Panc1 (cell line): ENCODE measurements at regions not wholly inside any gene's neighbourhood (a gene's known extent, or its start where the extent isn't known, plus 50 kb on each side); places are given as distances from the start of the nearest gene placed in this dataset.

Experiments
- ATAC-seq: fragments of 200-7000 bp; cut with Tn5 transposase; 2 replicates; pipeline ENCODE4 v1.9.1; 2020; ENCODE audit warnings: mild to moderate bottlenecking, moderate library complexity
- BruUV-seq: library from RNA; stranded (reverse); fragments of 400-500 nt; replicated peaks from 2 replicates; lab custom pipeline; 2021; lab: Mats Ljungman, UMichigan
- CTCF ChIA-PET: fragments of 300-600 bp; sonication (Branson Sonifier 250); formaldehyde crosslinking; loops from one replicate; lab custom pipeline; 2022; ENCODE audit warnings: antibody characterized with exemption; lab: Charles Lee
- POLR2A ChIA-PET: fragments of 300-600 bp; sonication (Branson Sonifier 250); formaldehyde crosslinking; loops from one replicate; lab custom pipeline; 2022; ENCODE audit warnings: antibody characterized with exemption; lab: Charles Lee
- DNase-seq: peaks from one replicate; pipeline ENCODE4 v3.0.0-alpha.2; 2010; ENCODE audit warnings: low read depth, low spot score
- H3K27ac ChIP-seq: 2 replicates; pipeline ENCODE4 v1.5.1; 2011; ENCODE audit warnings: mild to moderate bottlenecking, low read length, inconsistent platforms
- H3K27me3 ChIP-seq: fragments of 200-500 bp; sonication (Bioruptor generic); 2 replicates; pipeline ENCODE4 v1.6.0; 2014; ENCODE audit warnings: low read length, inconsistent platforms; ENCODE audit not compliant: control insufficient read depth, insufficient read depth
- H3K36me3 ChIP-seq: fragments of 200-500 bp; sonication (Bioruptor generic); 2 replicates; pipeline ENCODE4 v1.5.1; 2014; ENCODE audit warnings: inconsistent platforms, mild to moderate bottlenecking, low read length, moderate library complexity; ENCODE audit not compliant: control insufficient read depth, insufficient read depth
- H3K4me1 ChIP-seq: 2 replicates; pipeline ENCODE4 v1.5.1; 2011; ENCODE audit warnings: inconsistent platforms, mild to moderate bottlenecking, low read length, moderate library complexity; ENCODE audit not compliant: control insufficient read depth, insufficient read depth
- H3K4me3 ChIP-seq, 2 experiments: 2 replicates each; pipeline ENCODE4 v1.5.1; 2011 to 2012; ENCODE audit warnings: low read depth in 2 of 2, low read length in 2 of 2, mild to moderate bottlenecking in 2 of 2, inconsistent platforms in 1 of 2, moderate library complexity in 1 of 2
- H3K9me3 ChIP-seq: fragments of 200-500 bp; sonication (Bioruptor generic); 2 replicates; pipeline ENCODE4 v1.5.1; 2014; ENCODE audit warnings: low read depth, mild to moderate bottlenecking, inconsistent platforms, low read length, moderate library complexity; ENCODE audit not compliant: control insufficient read depth, insufficient read depth
- POLR2AphosphoS5 ChIP-seq: IDR thresholded peaks from 2 replicates; pipeline ENCODE4 v1.6.1; 2012; ENCODE audit warnings: mild to moderate bottlenecking, low read depth, low read length, moderate library complexity
- SIN3A ChIP-seq: IDR thresholded peaks from 2 replicates; pipeline ENCODE4 v1.6.1; 2012; ENCODE audit warnings: low read depth, mild to moderate bottlenecking, low read length, moderate library complexity, borderline replicate concordance; ENCODE audit not compliant: insufficient read depth
- TCF7L2 ChIP-seq: IDR thresholded peaks from 2 replicates; pipeline ENCODE4 v1.6.1; 2011; ENCODE audit warnings: mild to moderate bottlenecking, low read depth, low read length, inconsistent platforms
- in situ Hi-C: cut with HindIII; loops from 2 replicates; pipeline ENCODE4 v1.10.0; 2016; ENCODE audit warnings: low sequenced_read_pairs, low pct_unique_long_range_greater_than_20kb
- intact Hi-C: fragments of 100-400 bp; cut with micrococcal nuclease; formaldehyde crosslinking; loops from one replicate; pipeline ENCODE4 v1.10.0; 2022; ENCODE audit not compliant: unreplicated experiment
- TF ChIP-seq, protein P1 (sequence below), 2 experiments: IDR thresholded peaks; 2 replicates each; pipeline ENCODE4 v1.6.1; 2011 to 2012; ENCODE audit warnings: low read depth in 2 of 2, control low read depth in 1 of 2, low read length in 1 of 2, mild to moderate bottlenecking in 1 of 2, moderate library complexity in 1 of 2; ENCODE audit not compliant: insufficient read depth in 1 of 2
- TF ChIP-seq, protein P2 (sequence below): fragments of 450-650 bp; IDR thresholded peaks from 2 replicates; pipeline ENCODE4 v1.5.1; 2017; ENCODE audit warnings: mild to moderate bottlenecking

- no TSS peak for BruUV-seq
- in situ Hi-C loops (no loop called here), intact Hi-C loops (no loop called here)
- ATAC-seq: no peak
- TF ChIP-seq SIN3A: no peak
- TF ChIP-seq, protein P1, sequence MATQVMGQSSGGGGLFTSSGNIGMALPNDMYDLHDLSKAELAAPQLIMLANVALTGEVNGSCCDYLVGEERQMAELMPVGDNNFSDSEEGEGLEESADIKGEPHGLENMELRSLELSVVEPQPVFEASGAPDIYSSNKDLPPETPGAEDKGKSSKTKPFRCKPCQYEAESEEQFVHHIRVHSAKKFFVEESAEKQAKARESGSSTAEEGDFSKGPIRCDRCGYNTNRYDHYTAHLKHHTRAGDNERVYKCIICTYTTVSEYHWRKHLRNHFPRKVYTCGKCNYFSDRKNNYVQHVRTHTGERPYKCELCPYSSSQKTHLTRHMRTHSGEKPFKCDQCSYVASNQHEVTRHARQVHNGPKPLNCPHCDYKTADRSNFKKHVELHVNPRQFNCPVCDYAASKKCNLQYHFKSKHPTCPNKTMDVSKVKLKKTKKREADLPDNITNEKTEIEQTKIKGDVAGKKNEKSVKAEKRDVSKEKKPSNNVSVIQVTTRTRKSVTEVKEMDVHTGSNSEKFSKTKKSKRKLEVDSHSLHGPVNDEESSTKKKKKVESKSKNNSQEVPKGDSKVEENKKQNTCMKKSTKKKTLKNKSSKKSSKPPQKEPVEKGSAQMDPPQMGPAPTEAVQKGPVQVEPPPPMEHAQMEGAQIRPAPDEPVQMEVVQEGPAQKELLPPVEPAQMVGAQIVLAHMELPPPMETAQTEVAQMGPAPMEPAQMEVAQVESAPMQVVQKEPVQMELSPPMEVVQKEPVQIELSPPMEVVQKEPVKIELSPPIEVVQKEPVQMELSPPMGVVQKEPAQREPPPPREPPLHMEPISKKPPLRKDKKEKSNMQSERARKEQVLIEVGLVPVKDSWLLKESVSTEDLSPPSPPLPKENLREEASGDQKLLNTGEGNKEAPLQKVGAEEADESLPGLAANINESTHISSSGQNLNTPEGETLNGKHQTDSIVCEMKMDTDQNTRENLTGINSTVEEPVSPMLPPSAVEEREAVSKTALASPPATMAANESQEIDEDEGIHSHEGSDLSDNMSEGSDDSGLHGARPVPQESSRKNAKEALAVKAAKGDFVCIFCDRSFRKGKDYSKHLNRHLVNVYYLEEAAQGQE (IDR thresholded peaks at IDR 0.05; ENCODE audit: insufficient read depth in 1 of 2, low read depth in 2 of 2, low read length in 1 of 2): no peak
- TF ChIP-seq, protein P2, sequence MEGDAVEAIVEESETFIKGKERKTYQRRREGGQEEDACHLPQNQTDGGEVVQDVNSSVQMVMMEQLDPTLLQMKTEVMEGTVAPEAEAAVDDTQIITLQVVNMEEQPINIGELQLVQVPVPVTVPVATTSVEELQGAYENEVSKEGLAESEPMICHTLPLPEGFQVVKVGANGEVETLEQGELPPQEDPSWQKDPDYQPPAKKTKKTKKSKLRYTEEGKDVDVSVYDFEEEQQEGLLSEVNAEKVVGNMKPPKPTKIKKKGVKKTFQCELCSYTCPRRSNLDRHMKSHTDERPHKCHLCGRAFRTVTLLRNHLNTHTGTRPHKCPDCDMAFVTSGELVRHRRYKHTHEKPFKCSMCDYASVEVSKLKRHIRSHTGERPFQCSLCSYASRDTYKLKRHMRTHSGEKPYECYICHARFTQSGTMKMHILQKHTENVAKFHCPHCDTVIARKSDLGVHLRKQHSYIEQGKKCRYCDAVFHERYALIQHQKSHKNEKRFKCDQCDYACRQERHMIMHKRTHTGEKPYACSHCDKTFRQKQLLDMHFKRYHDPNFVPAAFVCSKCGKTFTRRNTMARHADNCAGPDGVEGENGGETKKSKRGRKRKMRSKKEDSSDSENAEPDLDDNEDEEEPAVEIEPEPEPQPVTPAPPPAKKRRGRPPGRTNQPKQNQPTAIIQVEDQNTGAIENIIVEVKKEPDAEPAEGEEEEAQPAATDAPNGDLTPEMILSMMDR: no peak
- no peak for TF ChIP-seq TCF7L2
- no peak for TF ChIP-seq POLR2AphosphoS5
- Histone ChIP-seq H3K36me3 (no peaks in the 10 kb centered on the region), H3K4me1 (no peaks in the 10 kb centered on the region), H3K27me3 (no peaks in the 10 kb centered on the region), H3K27ac (no peak overlapping the region), H3K4me3 (no peak overlapping the region), H3K9me3 (no peaks in the 10 kb centered on the region)
- DNase-seq: no peak
- CTCF ChIA-PET: no interaction called here
- POLR2A ChIA-PET: no interaction called here
These were observed 121.8 kb downstream of the CYLD start for GRCh38 chr16:50863644-50864144.

GRCh38 chr16:50862818-50863643, 121.1 kb downstream of the CYLD start:
- DNase-seq (no peak), ATAC-seq (no peak)
- H3K4me3 ChIP-seq: no peak overlapping the region
- TF ChIP-seq SIN3A (no peak), TCF7L2 (no peak), POLR2AphosphoS5 (no peak)
- TF ChIP-seq, protein P1 (IDR thresholded peaks at IDR 0.05; ENCODE audit: insufficient read depth in 1 of 2, low read depth in 2 of 2, low read length in 1 of 2): no peak
- TF ChIP-seq, protein P2: no peak; the same call in 1 of the 2 replicates
- ChIA-PET CTCF (no interaction called here), POLR2A (no interaction called here)
- intact Hi-C loops (no loop called here), in situ Hi-C loops (no loop called here)
- no peaks in the 10 kb centered on the region for H3K36me3 ChIP-seq
- BruUV-seq: no TSS peak
- no peaks in the 10 kb centered on the region for H3K27me3 ChIP-seq
- H3K4me1 ChIP-seq: no peaks in the 10 kb centered on the region
- no peaks in the 10 kb centered on the region for H3K9me3 ChIP-seq
- no peak overlapping the region for H3K27ac ChIP-seq
